HG03575 (cell line): ENCODE measurements at regions not wholly inside any gene's neighbourhood (a gene's known extent, or its start where the extent isn't known, plus 50 kb on each side); places are given as distances from the start of the nearest gene placed in this dataset.

Experiments used
- ATAC-seq: cut with Tn5 transposase; IDR thresholded peaks from one replicate; pipeline ENCODE4 v1.9.1; 2021; ENCODE audit not compliant: unreplicated experiment, insufficient number of reproducible peaks, low FRiP score; ENCODE audit errors: extremely low read depth

- no peak for ATAC-seq
Observed at GRCh38 chr13:75231235-75231634, 250.7 kb downstream of the TBC1D4 start.

GRCh38 chr13:75226733-75227435 is 255.1 kb downstream of the TBC1D4 start:
- ATAC-seq = no peak

DNA sequence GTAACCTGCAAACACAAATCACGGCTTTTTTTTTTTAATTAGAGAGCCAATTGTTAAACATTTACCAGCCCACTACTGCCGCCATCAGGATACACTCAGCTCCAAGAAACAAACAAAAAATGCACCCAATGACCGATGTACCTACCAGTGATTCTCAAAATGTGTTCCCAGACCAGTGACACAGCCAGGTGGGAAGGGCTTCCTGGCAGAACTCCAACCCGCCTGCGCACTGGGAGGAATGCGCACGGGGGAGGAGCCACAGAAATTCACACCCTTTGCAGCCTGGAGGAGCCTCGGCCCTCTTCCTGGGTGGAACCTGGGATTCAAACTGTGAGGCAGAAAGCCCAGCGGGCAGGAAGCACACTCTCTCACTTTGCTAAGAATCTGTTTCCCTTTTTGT is 255.9 kb downstream of the TBC1D4 start:
- no peak for ATAC-seq

DNA sequence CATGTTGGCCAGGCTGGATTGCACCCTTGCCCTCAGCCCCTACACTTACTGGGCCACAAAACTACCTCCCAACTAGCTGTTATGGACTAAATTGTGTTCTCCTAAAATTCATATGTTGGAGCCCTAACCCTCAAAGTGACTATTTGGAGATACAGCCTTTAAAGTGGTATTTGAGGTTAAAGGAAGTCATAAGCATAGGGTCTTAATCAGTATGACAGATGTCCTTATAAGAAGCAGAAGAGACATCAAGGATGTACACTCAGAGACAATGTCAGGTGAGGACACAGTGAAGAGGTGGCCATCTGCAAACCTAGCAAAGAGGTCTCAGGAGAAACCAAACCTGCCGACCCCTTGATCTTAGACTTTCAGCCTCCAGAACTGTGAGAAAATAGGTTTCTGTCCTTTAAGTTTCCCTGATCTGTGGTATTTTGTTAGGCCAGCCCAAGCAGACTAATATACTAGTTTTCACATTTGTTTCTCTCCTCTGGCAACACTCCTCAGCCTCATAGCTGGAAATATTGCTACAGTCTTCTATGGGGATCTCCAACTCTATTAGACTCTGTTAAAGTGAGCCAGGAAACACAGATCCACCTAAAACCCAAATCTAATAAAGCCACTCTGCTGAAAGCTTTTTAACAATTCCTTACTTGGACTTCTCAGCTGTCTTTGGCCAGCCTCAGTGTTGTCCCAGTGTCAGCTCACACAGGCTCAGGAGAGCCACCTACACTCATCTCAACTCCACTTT is 256.5 kb downstream of the TBC1D4 start:
- ATAC-seq = no peak

DNA sequence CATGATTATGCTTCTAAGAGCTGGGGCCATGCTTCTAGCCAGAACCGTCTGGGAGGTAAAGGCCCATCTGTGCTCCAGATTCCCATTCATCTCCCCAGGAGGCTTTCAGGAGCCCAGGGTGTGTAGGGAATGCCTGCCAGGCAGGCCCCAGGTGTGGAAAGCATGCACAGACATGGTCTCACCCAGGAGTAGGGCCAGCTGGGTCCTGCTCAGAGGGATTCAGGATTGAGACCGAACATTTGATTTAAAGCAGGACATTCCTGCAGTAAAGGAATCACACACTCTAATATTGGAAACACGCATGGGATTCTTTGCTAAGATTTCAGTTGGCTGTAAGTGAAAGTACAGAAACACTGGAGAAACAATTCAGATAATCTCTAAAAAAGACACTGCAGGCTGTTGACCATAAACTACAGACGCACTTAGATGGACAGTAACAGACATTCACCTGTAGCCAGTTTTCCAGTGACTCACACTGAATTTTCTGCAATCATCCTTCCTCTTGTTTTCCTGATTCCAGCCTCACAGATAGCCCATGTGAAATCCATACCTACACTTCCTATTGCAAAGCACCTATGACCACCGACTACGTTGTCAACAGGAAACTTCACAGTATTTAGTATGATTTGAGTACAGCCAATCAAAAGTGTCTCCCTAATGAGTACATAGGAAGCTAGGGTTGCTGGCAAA is 257.8 kb downstream of the TBC1D4 start:
- ATAC-seq = no peak

- no peak for ATAC-seq
Observed at GRCh38 chr13:75222031-75222430, 259.9 kb downstream of the TBC1D4 start.

DNA sequence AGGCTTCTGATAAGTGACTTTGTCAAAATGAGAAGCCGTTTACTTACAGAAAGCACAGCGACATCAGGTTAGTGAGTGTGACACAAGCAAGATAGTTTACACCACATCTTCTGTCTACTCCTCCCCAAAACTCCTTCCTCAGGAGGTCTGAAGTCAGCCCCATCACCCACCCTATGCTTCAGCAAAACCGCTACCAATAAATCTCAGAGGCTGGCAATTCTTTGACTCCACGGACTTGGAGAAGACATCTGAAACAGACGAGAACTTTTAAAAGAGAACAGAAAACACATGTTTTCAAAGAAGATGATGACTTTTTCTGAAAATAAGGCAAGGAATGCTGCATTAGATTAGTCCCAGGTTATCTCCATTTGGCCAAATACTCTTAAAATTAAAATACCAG is 261.1 kb downstream of the TBC1D4 start:
- no peak for ATAC-seq

DNA sequence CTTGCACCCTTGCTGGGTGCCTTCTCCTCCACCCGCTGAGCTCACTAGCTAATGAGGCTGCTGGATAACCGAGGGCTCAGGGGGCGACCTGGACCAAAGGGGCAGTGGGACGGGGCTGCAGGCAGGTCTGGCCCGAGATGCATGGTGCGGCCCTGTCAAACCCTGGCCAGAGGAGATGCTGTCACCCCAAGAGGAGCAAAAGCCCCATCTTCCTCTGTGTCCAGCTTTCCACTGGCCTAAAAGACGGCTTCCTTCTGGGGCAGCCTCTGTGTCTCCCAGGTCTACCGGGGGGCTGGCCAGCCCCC is 261.8 kb downstream of the TBC1D4 start:
- no peak for ATAC-seq

GRCh38 chr13:75219479-75220237 is 262.3 kb downstream of the TBC1D4 start:
- ATAC-seq = peak; percentile 87

GRCh38 chr13:75217949-75218348 is 264.0 kb downstream of the TBC1D4 start:
- ATAC-seq = no peak

GRCh38 chr13:75216038-75216437 is 265.9 kb downstream of the TBC1D4 start:
- no peak for ATAC-seq

GRCh38 chr13:75214846-75215245 is 267.1 kb downstream of the TBC1D4 start:
- no peak for ATAC-seq

GRCh38 chr13:75202981-75203380 is 279.0 kb downstream of the TBC1D4 start:
- ATAC-seq = no peak

- ATAC-seq = no peak
Observed at GRCh38 chr13:75197803-75198202, 284.2 kb downstream of the TBC1D4 start.

GRCh38 chr13:75196147-75196837 is 285.7 kb downstream of the TBC1D4 start:
- ATAC-seq = no peak

DNA sequence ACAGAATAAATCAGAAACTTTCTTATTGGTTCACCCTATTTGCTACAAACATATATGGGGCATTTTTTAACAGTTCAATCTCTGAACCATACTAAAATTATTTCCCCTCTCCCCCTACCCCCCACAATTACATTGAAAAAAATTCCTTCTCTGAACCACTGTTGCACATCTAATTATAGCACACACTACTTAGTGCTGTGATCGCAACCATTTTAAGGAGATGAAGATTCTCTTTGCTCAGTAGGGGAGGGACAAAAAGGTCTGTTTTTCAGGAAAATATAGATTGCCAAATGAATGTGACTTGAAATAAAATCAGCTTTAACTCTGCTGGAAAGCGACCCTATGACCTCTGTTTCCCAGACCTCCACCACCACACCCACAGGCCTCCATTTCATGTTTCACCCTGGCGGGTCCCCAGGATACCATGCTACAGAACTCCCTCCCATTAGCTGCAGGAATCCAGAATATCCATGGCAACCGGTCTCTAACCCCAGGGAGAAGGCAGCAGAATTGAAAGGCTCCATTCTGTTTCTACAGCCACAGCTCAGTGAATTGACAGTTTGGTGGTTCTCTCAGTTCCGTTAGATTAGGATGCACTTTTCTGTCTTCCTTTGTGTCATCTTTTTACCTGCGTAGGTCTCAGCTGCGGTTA is 286.3 kb downstream of the TBC1D4 start:
- ATAC-seq = no peak

DNA sequence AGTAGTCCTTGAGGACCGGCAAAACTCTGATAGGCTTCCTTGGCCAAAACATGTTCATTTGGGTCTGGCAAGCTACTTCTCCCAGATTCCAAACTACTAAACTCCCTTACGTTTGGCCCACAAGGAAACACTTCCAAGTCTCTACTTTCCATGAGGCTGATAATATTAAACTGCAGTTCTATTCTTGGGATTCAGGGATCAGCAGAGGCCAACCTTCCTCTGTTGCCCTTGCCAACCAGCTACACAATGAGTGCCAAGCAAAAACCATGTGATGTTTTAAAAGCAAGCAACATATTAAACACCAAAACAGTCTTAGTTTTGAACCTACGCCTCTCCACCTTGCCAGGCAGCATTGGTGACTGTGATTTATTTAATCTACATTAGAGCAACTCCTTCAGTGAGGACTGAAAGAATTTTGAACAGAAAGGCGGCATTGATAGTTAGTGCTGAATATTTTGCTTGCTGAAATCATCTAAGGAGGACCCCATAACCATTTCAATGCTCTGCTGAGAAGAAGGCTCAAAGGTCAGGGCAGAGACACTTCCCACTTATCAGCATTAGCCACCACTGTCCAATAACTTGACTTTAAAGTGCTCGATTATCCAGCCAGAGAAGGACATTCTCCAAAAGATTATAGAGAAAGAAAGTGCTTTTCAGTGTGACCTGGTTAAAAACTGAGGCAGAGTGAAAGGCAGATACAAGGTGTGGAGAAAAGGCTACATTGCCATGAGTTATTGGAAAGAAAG is 287.1 kb downstream of the TBC1D4 start:
- no peak for ATAC-seq

DNA sequence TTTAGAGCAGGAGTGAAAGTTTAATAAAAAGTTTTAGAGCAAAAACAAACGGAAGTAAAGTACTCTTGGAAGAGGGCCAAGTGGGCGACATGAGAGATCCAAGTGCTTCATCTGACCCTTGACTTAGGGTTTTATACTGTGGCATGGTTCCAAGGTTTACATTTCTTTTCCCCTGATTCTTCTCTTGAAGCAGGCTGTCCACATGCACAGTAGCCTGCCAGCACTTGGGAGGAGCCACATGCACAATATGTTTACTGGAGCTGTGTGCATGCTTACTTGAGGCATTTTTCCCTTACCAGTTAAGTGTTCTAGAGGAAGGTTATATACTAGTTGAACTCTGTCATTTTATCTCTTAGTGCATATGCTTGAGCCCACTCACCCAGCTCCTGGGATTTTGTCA is 295.6 kb downstream of the TBC1D4 start:
- ATAC-seq = no peak
